Lung (tissue), 11 donors: ENCODE measurements at regions not wholly inside any gene's neighbourhood (a gene's known extent, or its start where the extent isn't known, plus 50 kb on each side); places are given as distances from the start of the nearest gene placed in this dataset.

Source experiments
- ATAC-seq: fragments of 200-7000 bp; cut with Tn5 transposase; one replicate; pipeline ENCODE4 v1.9.1; 2020; ENCODE audit warnings: moderate number of reproducible peaks; ENCODE audit not compliant: insufficient read depth, low FRiP score
- DNase-seq, 3 donors: peaks; one replicate each; pipeline ENCODE4 v3.0.0-alpha.2; 2013 to 2017
- H3K27ac ChIP-seq, 2 donors: one replicate each; pipeline ENCODE4 v1.5.1; 2013; ENCODE audit warnings: mild to moderate bottlenecking in 2 of 2, moderate library complexity in 2 of 2, control low read depth in 1 of 2, inconsistent platforms in 1 of 2, low read depth in 1 of 2, low read length in 1 of 2
- H3K27me3 ChIP-seq, 3 donors: one replicate each; pipeline ENCODE4 v1.5.1; 2013; ENCODE audit warnings: low read length in 2 of 3; ENCODE audit not compliant: control insufficient read depth in 3 of 3, insufficient read depth in 3 of 3
- H3K36me3 ChIP-seq, 4 donors: one replicate each; pipeline ENCODE4 v1.5.1; 2013; ENCODE audit warnings: low read length in 4 of 4, mild to moderate bottlenecking in 1 of 4, moderate library complexity in 1 of 4; ENCODE audit not compliant: control insufficient read depth in 4 of 4, insufficient read depth in 4 of 4
- H3K4me1 ChIP-seq, 5 donors: one replicate each; pipeline ENCODE4 v1.5.1; 2013; ENCODE audit warnings: low read length in 5 of 5, mild to moderate bottlenecking in 2 of 5, moderate library complexity in 1 of 5; ENCODE audit not compliant: control insufficient read depth in 5 of 5, insufficient read depth in 5 of 5
- H3K4me3 ChIP-seq: one replicate; pipeline ENCODE4 v1.5.1; 2013; ENCODE audit warnings: mild to moderate bottlenecking, control low read depth, moderate library complexity
- H3K9ac ChIP-seq, 2 donors: one replicate each; pipeline ENCODE4 v1.5.1; 2013; ENCODE audit warnings: low read length in 2 of 2, control low read depth in 1 of 2; ENCODE audit not compliant: insufficient read depth in 1 of 2
- H3K9me3 ChIP-seq, 4 donors: one replicate each; pipeline ENCODE4 v1.5.1; 2013; ENCODE audit warnings: low read length in 3 of 4, mild to moderate bottlenecking in 1 of 4, moderate library complexity in 1 of 4; ENCODE audit not compliant: control insufficient read depth in 4 of 4, insufficient read depth in 3 of 4
- WGBS, 2 donors: extraction: QIAGEN DNeasy Blood & Tissue Kit; methylation state at CpG; one replicate each; pipeline ENCODE4 v1.1.7; 2013; 5-methylcytosine and 5-hydroxymethylcytosine counted together
- TF ChIP-seq, protein P1 (sequence below): IDR thresholded peaks from 2 replicates; pipeline ENCODE4 v1.5.1; 2012; ENCODE audit warnings: mild to moderate bottlenecking; ENCODE audit errors: control extremely low read depth, extremely low read depth
- donor health status: control.
- donor health status: control.
- donor health status: Bipolar disorder and iron deficiency.
- donor health status: healthy.
- donor health status: DM: yes; HTN: yes; CAD: no.

DNA sequence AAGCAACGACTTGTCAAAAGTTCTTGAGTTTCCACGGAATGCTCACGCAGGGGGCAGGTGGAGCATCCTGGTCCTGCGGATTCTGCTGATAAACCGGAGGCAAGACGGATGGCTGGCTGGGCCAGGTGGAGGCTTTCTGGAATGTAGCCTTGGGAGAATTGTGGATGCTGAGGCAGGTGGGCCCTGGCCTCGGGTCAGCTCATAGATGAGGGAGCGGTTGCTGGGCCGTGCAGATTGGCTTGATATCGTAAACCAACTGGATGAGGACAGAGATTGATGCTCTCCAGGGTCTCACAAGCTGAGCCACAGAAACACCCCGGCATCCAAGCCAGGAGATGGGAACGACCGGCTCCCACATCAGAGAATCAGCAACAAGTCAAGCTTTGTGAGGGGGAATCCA is 50.0 kb upstream of the TFRC start:
- no peak overlapping the region for H3K9ac ChIP-seq
- DNase-seq (no peak), ATAC-seq (no peak)
- no peak overlapping the region for H3K27ac ChIP-seq
- no peak overlapping the region for H3K4me3 ChIP-seq
- peaks cover 0 to 10% (median 3%) of the 10 kb centered on the region in 5 donors for H3K4me1 ChIP-seq
- H3K36me3 ChIP-seq, result no peaks in the 10 kb centered on the region
- TF ChIP-seq, protein P1, sequence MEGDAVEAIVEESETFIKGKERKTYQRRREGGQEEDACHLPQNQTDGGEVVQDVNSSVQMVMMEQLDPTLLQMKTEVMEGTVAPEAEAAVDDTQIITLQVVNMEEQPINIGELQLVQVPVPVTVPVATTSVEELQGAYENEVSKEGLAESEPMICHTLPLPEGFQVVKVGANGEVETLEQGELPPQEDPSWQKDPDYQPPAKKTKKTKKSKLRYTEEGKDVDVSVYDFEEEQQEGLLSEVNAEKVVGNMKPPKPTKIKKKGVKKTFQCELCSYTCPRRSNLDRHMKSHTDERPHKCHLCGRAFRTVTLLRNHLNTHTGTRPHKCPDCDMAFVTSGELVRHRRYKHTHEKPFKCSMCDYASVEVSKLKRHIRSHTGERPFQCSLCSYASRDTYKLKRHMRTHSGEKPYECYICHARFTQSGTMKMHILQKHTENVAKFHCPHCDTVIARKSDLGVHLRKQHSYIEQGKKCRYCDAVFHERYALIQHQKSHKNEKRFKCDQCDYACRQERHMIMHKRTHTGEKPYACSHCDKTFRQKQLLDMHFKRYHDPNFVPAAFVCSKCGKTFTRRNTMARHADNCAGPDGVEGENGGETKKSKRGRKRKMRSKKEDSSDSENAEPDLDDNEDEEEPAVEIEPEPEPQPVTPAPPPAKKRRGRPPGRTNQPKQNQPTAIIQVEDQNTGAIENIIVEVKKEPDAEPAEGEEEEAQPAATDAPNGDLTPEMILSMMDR, result no peak
- H3K27me3 ChIP-seq, result no peaks in the 10 kb centered on the region
- 82 to 91% methylated on average over 13 of the region's 13 CpGs for WGBS, 2 donors
- peaks cover 0 to 2% (median 0%) of the 10 kb centered on the region in 4 donors for H3K9me3 ChIP-seq
